ENCODE measurements at regions not wholly inside any gene's neighbourhood (a gene's known extent, or its start where the extent isn't known, plus 50 kb on each side); places are given as distances from the start of the nearest gene placed in this dataset.
A peak's percentile ranks its signal among the peaks of the same experiment; 100 is the strongest.

- no peak for DNase-seq
Measured at GRCh38 chr14:29140016-29140415, 373.4 kb downstream of the FOXG1 start.

DNA sequence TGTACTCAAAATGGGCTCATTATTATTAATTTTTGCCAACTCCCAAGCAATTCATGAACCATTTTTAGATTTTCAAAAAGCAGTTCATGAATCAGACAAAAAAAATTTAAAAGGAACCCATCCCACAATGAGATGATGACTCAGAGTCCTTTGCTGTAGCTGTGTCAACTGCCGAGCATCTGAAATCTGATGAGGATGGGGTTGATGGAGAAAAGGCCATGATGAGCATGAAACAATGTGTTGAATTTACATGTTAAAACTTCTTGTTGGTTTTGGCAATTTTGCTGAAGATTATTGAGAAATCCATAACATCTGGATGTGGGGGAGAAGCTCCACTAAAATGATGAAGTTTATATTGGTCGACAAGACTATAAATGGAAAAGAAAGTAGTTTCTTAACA, 378.0 kb downstream of the FOXG1 start:
- no peak for DNase-seq

DNA sequence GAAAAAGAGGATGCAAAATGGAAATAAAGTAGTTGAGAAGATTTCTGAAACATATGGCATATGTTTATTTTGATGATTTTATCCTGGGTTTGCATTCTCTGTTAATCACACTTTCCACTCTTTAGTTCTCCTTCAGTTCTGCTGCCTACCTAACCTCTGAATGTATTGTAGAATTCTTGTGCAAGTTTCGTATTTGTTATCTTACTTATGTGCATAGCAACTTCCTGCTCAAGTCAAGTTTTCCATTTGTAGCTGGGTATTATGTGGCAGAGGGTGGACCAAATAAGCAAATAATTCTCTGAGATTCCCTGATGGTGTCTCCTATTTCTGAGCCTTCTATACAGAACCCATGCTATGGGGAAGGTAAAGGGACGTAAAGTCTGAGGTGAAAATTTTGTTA, 381.6 kb downstream of the FOXG1 start:
- DNase-seq = no peak

- no peak for DNase-seq
Measured at GRCh38 chr14:29149798-29150197, 383.2 kb downstream of the FOXG1 start.

- no peak for DNase-seq
Measured at GRCh38 chr14:29150659-29151058, 384.1 kb downstream of the FOXG1 start.

- DNase-seq = no peak
Measured at GRCh38 chr14:29156096-29156495, 389.5 kb downstream of the FOXG1 start.

DNA sequence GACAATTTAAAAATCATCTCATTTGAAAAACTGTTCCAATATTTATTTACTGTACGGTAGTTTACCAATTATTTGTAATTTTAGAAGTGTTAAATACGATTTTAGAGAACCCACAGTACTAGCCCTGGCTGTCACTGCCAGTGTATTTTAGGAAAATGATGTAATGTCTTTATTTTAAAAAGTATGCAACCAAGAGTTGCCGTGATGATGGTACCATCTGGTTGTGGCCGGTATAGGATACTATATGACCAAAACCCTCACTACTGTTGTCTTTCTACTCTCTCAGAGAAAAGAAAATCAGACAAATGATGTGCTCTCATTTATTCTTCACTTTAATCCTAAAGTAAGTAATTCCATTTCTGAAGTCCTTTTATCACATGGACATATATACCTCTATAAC, 395.0 kb downstream of the FOXG1 start:
- DNase-seq = no peak

- DNase-seq = no peak
Measured at GRCh38 chr14:29163109-29163508, 396.5 kb downstream of the FOXG1 start.

DNA sequence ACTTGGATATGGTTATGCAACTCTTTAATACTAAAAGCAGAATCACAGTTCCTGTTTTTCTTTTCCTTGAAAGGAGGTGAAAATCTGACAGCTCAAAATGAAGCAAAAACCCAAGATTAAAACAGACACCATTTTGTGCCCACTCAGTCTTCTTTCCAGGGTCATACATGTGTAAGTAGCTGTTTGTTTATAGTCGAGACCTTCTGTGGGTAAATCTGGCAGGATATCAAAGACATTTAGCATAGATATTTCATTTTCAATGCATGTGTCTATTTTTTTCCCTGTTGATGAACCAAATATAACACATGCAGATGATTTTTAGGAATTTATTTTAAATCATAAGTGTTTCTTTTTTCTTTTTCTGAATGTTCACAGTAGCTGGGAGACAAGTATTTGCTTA, 398.8 kb downstream of the FOXG1 start:
- DNase-seq = no peak

- DNase-seq = no peak
Measured at GRCh38 chr14:29166507-29166906, 399.9 kb downstream of the FOXG1 start.

- no peak for DNase-seq
Measured at GRCh38 chr14:29168149-29168548, 401.6 kb downstream of the FOXG1 start.

DNA sequence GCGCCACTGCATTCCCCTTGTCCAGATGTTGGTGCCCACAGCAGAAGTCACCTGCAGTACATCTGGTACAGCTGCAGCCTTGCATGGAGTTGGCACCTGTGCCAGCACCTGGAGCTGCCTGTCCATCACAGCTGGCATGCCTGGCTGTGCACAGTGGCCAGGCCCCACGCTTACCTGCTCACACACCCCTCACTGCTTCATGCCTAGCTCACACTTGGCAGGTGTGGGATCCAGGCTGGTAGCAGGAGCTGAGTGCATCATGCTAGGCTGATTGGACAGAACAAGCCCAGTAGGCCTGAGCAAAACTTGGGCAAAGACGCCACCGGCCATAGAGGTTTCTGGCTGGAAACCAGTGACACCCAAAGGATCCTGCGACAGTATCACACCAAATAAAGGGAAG, 402.8 kb downstream of the FOXG1 start:
- DNase-seq = peak; percentile 2

DNA sequence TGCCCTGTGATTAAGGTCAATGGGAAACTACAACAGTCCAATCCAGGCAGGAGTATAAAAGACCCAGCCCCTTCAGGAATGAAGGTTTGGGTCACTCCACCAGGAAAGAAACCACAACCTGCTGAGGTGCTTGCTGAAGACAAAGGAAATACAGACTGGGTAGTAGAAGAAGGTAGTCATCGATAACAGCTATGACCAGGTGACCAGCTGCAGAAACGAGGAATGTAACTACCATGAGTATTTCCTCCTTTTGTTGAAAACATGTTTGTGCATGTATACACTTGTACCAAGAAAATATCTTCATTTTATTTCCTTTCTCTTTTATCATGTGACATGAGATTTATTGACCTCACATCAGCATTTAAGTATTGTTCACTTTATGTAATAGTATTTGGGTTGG, 409.1 kb downstream of the FOXG1 start:
- DNase-seq = no peak

- DNase-seq = no peak
Measured at GRCh38 chr14:29176876-29177275, 410.3 kb downstream of the FOXG1 start.

- DNase-seq = no peak
Measured at GRCh38 chr14:29178971-29179370, 412.4 kb downstream of the FOXG1 start.

DNA sequence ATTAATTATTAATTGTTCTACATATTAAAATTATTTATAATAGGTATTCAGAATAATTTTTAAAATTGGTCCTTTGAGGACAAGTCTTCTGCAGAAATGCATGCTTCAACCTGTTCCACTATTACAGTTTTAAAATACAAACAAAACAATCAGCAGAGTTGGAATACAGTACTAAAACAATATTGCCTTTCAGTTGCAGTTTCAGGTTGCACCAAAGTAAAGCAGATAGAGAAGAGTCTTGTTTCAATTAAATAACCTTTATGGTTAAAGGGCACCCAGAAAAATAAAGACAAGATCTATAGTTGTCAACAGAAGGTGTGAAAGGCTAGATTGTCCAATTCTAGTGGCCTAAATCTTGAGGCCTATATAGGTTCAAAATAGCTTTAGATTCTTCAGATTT, 424.5 kb downstream of the FOXG1 start:
- no peak for DNase-seq

- DNase-seq = no peak
Measured at GRCh38 chr14:29197557-29197956, 431.0 kb downstream of the FOXG1 start.

- DNase-seq = no peak
Measured at GRCh38 chr14:29205658-29206057, 439.1 kb downstream of the FOXG1 start.

- no peak for DNase-seq
Measured at GRCh38 chr14:29215853-29216252, 449.3 kb downstream of the FOXG1 start.

DNA sequence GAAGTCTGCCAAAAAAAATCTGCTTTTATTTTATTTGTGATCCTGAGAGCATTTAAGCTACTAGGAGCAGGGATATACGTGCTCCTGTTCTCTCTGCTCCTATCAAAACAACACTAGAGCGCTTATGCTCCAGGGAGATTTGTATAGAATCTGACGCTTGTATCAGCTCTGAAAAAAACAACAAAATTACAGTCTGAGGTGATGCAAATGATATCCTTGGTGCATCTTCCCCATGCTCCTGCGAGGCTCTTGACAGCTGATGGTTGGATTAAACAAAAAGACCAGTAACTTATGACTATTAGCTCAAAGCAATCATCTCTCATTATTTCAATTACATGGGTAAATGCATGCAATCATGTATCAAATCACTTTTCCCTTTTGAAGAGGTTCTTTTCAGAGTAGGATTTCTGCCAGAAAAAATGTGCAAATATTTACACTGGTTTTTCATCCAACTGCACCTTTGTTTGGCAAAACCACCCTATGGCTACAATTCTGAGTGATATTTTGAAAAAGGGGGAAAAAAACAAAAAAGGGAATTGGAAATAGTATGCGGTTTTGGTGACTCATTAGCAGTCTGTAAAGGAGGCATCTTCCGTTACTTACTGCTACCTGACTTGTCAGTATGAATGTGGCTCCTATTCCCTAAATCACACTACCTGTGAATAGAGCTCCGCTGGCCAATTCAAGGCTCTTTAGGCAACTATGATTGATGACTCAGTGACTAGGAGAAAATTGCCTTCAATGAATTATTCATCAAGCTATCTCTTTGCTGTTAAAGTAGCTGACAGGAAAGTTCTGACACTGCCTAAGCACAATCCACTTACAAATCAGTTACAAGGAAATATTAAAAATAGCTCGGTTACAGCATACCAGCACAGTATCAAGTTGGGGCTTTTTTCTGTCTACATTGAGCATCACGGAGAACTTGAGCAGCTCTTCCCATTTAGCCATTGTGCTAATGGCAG, 450.0 kb downstream of the FOXG1 start:
- no peak for DNase-seq

DNA sequence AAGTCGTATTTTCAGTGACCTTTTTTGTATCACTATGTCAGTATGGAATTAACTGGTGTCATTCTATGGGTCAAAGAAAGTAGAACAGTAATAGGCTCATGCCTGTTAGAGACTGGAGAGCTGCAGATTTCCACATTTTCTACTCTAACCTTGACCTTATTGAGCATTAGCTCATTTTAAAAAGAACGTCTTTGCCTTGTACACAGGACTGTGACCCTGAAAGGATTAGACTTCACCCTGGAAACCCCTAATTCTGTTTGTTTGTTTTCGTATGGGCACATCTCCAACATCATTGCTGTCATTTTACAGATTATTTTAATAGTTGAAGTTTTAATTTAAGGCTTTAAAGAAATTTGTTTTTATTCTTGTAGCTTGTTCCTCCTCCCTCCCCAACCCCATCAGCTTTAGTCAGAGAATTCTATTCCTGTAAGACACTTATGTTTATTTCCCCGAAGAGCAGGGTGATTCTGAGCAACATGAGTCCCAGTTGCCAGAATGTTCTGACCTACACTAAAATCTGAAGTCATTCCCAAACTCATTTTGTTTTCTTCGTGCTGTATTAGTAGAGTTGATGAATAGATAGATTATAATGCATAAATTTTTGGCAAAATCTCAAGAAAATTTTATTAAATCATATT, 451.3 kb downstream of the FOXG1 start:
- DNase-seq = no peak

DNA sequence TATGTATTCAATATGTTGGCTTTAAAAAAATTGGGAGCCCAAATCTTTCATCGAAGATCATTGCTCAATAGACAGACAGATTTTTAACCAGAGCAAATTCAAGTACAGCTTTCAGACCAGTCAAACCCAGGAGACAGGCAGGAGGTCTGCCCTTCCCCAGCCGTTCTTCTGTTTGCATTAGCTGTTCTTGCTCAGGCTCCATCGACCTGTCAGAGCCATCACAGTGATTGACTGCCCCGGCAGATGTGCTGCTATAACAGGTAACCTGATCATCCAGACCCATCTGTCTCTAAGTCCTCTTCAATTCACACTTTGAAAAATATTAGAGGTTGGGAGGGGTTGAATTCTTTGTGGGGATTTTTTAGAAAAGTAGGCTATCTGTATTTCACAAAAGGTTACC, 453.5 kb downstream of the FOXG1 start:
- no peak for DNase-seq

DNA sequence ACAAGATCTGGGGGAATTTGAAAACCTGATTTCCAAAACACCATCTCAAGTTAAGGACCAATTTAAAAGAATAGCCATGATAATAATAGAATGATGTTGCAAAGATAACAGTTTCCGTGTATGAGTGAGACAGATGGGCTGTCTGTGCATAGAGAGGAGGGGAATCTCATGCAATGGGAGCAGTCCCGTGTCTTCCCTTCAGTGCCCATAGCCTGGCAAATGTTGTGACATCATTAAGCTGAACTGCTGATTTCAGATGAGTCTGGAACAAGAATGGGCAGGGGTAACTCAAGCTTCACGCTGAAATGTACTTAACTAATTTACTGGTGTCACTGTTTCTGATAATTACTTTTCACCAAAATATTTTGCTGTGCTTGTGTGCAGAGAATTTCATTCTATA, 454.0 kb downstream of the FOXG1 start:
- DNase-seq = no peak

- DNase-seq = no peak
Measured at GRCh38 chr14:29222006-29222405, 455.4 kb downstream of the FOXG1 start.

All from CD4-positive, alpha-beta T cell treated with Interferon gamma for 1 hour (primary cell).